ENCODE measurements at regions not wholly inside any gene's neighbourhood (a gene's known extent, or its start where the extent isn't known, plus 50 kb on each side); places are given as distances from the start of the nearest gene placed in this dataset.

GRCh38 chr4:84110040-84110439 is 389.1 kb downstream of the NKX6-1 start:
- no peak overlapping the region for H3K4me2 ChIP-seq (ENCODE audit: insufficient read depth, low read length)
- in situ Hi-C loops (cut with MboI): no loop called here
- no peak overlapping the region for H3K27ac ChIP-seq (ENCODE audit: extremely low read depth, low read depth, low read length)
- intact Hi-C loops (cut with micrococcal nuclease): no loop called here
- WGBS (ENCODE audit: insufficient coverage, low coverage, missing lambda C conversion rate): 0% methylated on average over 1 of the region's 1 CpG
- no peak for FAIRE-seq
- TF ChIP-seq ZNF408 (CRISPR knock-in tag; IDR thresholded peaks at IDR 0.05; ENCODE audit: low read depth) (no peak), GATAD2A (IDR thresholded peaks at IDR 0.05) (no peak), ZNF318 (IDR thresholded peaks at IDR 0.05; ENCODE audit: borderline replicate concordance in 1 of 2, low read depth in 1 of 2) (no peak), NR3C1 (CRISPR knock-in tag; IDR thresholded peaks at IDR 0.05) (no peak), ZBTB1 (CRISPR knock-in tag; IDR thresholded peaks at IDR 0.05; ENCODE audit: borderline replicate concordance, low read depth) (no peak)
- H3K79me2 ChIP-seq (ENCODE audit: control insufficient read depth, insufficient read depth, low read length): no peaks in the 10 kb centered on the region
- POLR2A ChIA-PET: no interaction called here
- BruUV-seq (replicated peaks): no TSS peak
- H3K9me3 ChIP-seq (replicated peaks; ENCODE audit: control insufficient read depth, insufficient read depth, low read depth, low read length): no peaks in the 10 kb centered on the region
- H4K20me1 ChIP-seq (replicated peaks; ENCODE audit: control insufficient read depth, insufficient read depth, low read length): no peaks in the 10 kb centered on the region
- H2AFZ ChIP-seq (ENCODE audit: low read depth, low read length): no peak overlapping the region
- no peak overlapping the region for H3K4me3 ChIP-seq
- no peaks in the 10 kb centered on the region for H3K27me3 ChIP-seq (ENCODE audit: control insufficient read depth in 2 of 2, insufficient read depth in 2 of 2, low read length in 2 of 2)
- CTCF ChIA-PET (ENCODE audit: low intra/inter-chr PET ratio): no interaction called here
- H3K36me3 ChIP-seq (ENCODE audit: control insufficient read depth, insufficient read depth, low read length): no peaks in the 10 kb centered on the region
- H3K9me1 ChIP-seq (ENCODE audit: control insufficient read depth, insufficient read depth, low read length): no peaks in the 10 kb centered on the region
- no peaks in the 10 kb centered on the region for H3K4me1 ChIP-seq (replicated peaks in 1 of 2; ENCODE audit: control insufficient read depth in 2 of 2, insufficient read depth in 2 of 2, low read length in 2 of 2)
- ATAC-seq: no peak
- no peak for DNase-seq (ENCODE audit: extremely low read depth in 1 of 4, low spot score in 3 of 4)
- no peak overlapping the region for H3K9ac ChIP-seq (ENCODE audit: insufficient read depth in 1 of 2, low read depth in 2 of 2, low read length in 2 of 2)

Measured in K562 (cell line).